IMR-90 (cell line): ENCODE measurements at regions not wholly inside any gene's neighbourhood (a gene's known extent, or its start where the extent isn't known, plus 50 kb on each side); places are given as distances from the start of the nearest gene placed in this dataset.

Experiments used
- ATAC-seq: fragments of 200-7000 bp; cut with Tn5 transposase; 2 replicates; pipeline ENCODE4 v1.9.1; 2020; ENCODE audit warnings: low read depth, mild to moderate bottlenecking, moderate library complexity
- BruUV-seq: library from RNA; stranded (reverse); fragments of 400-500 nt; replicated peaks from 2 replicates; lab custom pipeline; 2021; lab: Mats Ljungman, UMichigan
- CTCF ChIA-PET: fragments of 300-600 bp; formaldehyde crosslinking; extraction: SDS; loops from one replicate; lab custom pipeline; 2021; ENCODE audit warnings: antibody characterized with exemption; lab: Yijun Ruan, JAX
- POLR2A ChIA-PET: fragments of 300-600 bp; sonication (Branson Sonifier 250); formaldehyde crosslinking; loops from one replicate; lab custom pipeline; 2022; ENCODE audit warnings: antibody characterized with exemption; ENCODE audit not compliant: unreplicated experiment; lab: Charles Lee
- DNase-seq: peaks from one replicate; pipeline ENCODE4 v3.0.0; 2013
- H2AFZ ChIP-seq: replicated peaks from 2 replicates; pipeline ENCODE3; 2013; ENCODE audit warnings: low read length, mild to moderate bottlenecking; ENCODE audit not compliant: poor library complexity
- H2AK5ac ChIP-seq: 2 replicates; pipeline ENCODE4 v1.6.1; 2013; ENCODE audit warnings: low read depth, low read length, inconsistent platforms
- H2AK9ac ChIP-seq: replicated peaks from 2 replicates; pipeline ENCODE3; 2013; ENCODE audit warnings: mild to moderate bottlenecking, low read depth, low read length, moderate library complexity; ENCODE audit not compliant: poor library complexity
- H2BK120ac ChIP-seq: 2 replicates; pipeline ENCODE4 v1.6.1; 2013; ENCODE audit warnings: low read depth, low read length, inconsistent platforms
- H2BK15ac ChIP-seq: 3 replicates; pipeline ENCODE4 v1.6.1; 2013; ENCODE audit warnings: low read depth, low read length, inconsistent platforms
- H2BK20ac ChIP-seq: 2 replicates; pipeline ENCODE4 v1.6.1; 2013; ENCODE audit warnings: low read depth, mild to moderate bottlenecking, inconsistent platforms, low read length, moderate library complexity
- H2BK5ac ChIP-seq: 2 replicates; pipeline ENCODE4 v1.6.1; 2013; ENCODE audit warnings: mild to moderate bottlenecking, low read depth, low read length, inconsistent platforms; ENCODE audit not compliant: poor library complexity, severe bottlenecking
- H3K14ac ChIP-seq: replicated peaks from 2 replicates; pipeline ENCODE4 v1.6.1; 2013; ENCODE audit warnings: low read depth, low read length, inconsistent platforms
- H3K18ac ChIP-seq: 2 replicates; pipeline ENCODE4 v1.6.1; 2013; ENCODE audit warnings: low read depth, low read length, control low read depth
- H3K23ac ChIP-seq: 2 replicates; pipeline ENCODE4 v1.6.1; 2013; ENCODE audit warnings: low read depth, low read length, inconsistent platforms
- H3K27ac ChIP-seq: 2 replicates; pipeline ENCODE4 v1.5.1; 2013; ENCODE audit warnings: mild to moderate bottlenecking, control low read depth, low read length; ENCODE audit not compliant: insufficient read depth
- H3K27me3 ChIP-seq: 2 replicates; pipeline ENCODE4 v1.6.1; 2013; ENCODE audit warnings: low read length; ENCODE audit not compliant: control insufficient read depth, insufficient read depth
- H3K36me3 ChIP-seq: 2 replicates; pipeline ENCODE4 v1.6.1; 2013; ENCODE audit warnings: low read length, mixed read lengths; ENCODE audit not compliant: control insufficient read depth, insufficient read depth
- H3K4ac ChIP-seq: 2 replicates; pipeline ENCODE4 v1.6.1; 2013; ENCODE audit warnings: low read depth, low read length, inconsistent platforms
- H3K4me1 ChIP-seq: 2 replicates; pipeline ENCODE4 v1.6.1; 2013; ENCODE audit warnings: low read length, mixed read lengths; ENCODE audit not compliant: control insufficient read depth, insufficient read depth
- H3K4me2 ChIP-seq: 2 replicates; pipeline ENCODE4 v1.6.1; 2013; ENCODE audit warnings: low read depth, mild to moderate bottlenecking, control low read depth, low read length, moderate library complexity
- H3K4me3 ChIP-seq: 2 replicates; pipeline ENCODE4 v1.5.1; 2013; ENCODE audit warnings: low read depth, mild to moderate bottlenecking, control low read depth, low read length, moderate library complexity; ENCODE audit not compliant: insufficient read depth
- H3K56ac ChIP-seq: 2 replicates; pipeline ENCODE4 v1.6.1; 2013; ENCODE audit warnings: low read length, inconsistent platforms; ENCODE audit not compliant: insufficient read depth; ENCODE audit errors: extremely low read depth
- H3K79me1 ChIP-seq, 2 experiments: 2 replicates each; pipeline ENCODE4 v1.6.1; 2013; ENCODE audit warnings: low read length in 2 of 2, inconsistent platforms in 1 of 2, low read depth in 1 of 2
- H3K9ac ChIP-seq: 2 replicates; pipeline ENCODE4 v1.6.1; 2013; ENCODE audit warnings: low read depth, low read length, control low read depth
- H3K9me1 ChIP-seq: 2 replicates; pipeline ENCODE4 v1.6.1; 2013; ENCODE audit warnings: low read length, inconsistent platforms; ENCODE audit not compliant: insufficient read depth
- H3K9me3 ChIP-seq: 2 replicates; pipeline ENCODE4 v1.6.1; 2013; ENCODE audit warnings: low read length; ENCODE audit not compliant: control insufficient read depth, insufficient read depth
- H4K20me1 ChIP-seq: 2 replicates; pipeline ENCODE4 v1.6.1; 2013; ENCODE audit warnings: low read length, inconsistent platforms; ENCODE audit not compliant: insufficient read depth
- H4K5ac ChIP-seq: 2 replicates; pipeline ENCODE4 v1.6.1; 2013; ENCODE audit warnings: mild to moderate bottlenecking, low read depth, low read length, control low read depth
- H4K8ac ChIP-seq, 2 experiments: 2 replicates each; pipeline ENCODE4 v1.6.1; 2013; ENCODE audit warnings: low read depth in 2 of 2, low read length in 2 of 2, control low read depth in 1 of 2, inconsistent platforms in 1 of 2
- H4K91ac ChIP-seq: 2 replicates; pipeline ENCODE4 v1.6.1; 2013; ENCODE audit warnings: low read depth, low read length, inconsistent platforms; ENCODE audit not compliant: insufficient read depth
- BHLHE40 ChIP-seq: fragments of 150-350 bp; IDR thresholded peaks from 2 replicates; pipeline ENCODE4 v1.6.1; 2016; ENCODE audit warnings: mild to moderate bottlenecking, low read depth, low read length
- CEBPB ChIP-seq: IDR thresholded peaks from 2 replicates; pipeline ENCODE4 v1.6.1; 2012; ENCODE audit warnings: low read depth, low read length, improper control_type of control experiment
- CHD1 ChIP-seq: IDR thresholded peaks from 2 replicates; pipeline ENCODE4 v1.6.1; 2012; ENCODE audit warnings: low read depth, low read length, improper control_type of control experiment
- FOS ChIP-seq: fragments of 150-350 bp; IDR thresholded peaks from 2 replicates; pipeline ENCODE4 v1.6.1; 2016; ENCODE audit warnings: low read depth, low read length
- MAZ ChIP-seq: IDR thresholded peaks from 2 replicates; pipeline ENCODE4 v1.6.1; 2012; ENCODE audit warnings: low read depth, mild to moderate bottlenecking, low read length, improper control_type of control experiment, moderate library complexity, borderline replicate concordance
- NFE2L2 ChIP-seq: fragments of 150-350 bp; IDR thresholded peaks from 2 replicates; pipeline ENCODE4 v1.6.1; 2016; ENCODE audit warnings: low read depth, mild to moderate bottlenecking, low read length
- POLR2A ChIP-seq: IDR thresholded peaks from 2 replicates; pipeline ENCODE4 v1.6.1; 2012; ENCODE audit warnings: mild to moderate bottlenecking, low read depth, low read length
- RAD21 ChIP-seq: IDR thresholded peaks from 2 replicates; pipeline ENCODE4 v1.6.1; 2012; ENCODE audit warnings: low read length, improper control_type of control experiment
- SMC3 ChIP-seq: fragments of 150-350 bp; IDR thresholded peaks from 2 replicates; pipeline ENCODE4 v1.6.1; 2016; ENCODE audit warnings: low read depth, mild to moderate bottlenecking, antibody characterized with exemption, low read length, moderate library complexity
- WGBS, 2 experiments: methylation state at CpG; one replicate each; pipeline versions ENCODE4 v1.1.5 to v1.1.7; 2013; ENCODE audit warnings: missing lambda C conversion rate in 2 of 2; ENCODE audit not compliant: insufficient read length in 1 of 2; ENCODE audit errors: extremely low coverage in 2 of 2; 5-methylcytosine and 5-hydroxymethylcytosine counted together
- dilution Hi-C: fragments of 300-500 bp; cut with HindIII; formaldehyde crosslinking; loops from one replicate; pipeline ENCODE4 v1.14.3; 2018; ENCODE audit warnings: low sequenced_read_pairs; ENCODE audit not compliant: unreplicated experiment
- in situ Hi-C: fragments of 300-500 bp; cut with MboI; formaldehyde crosslinking; loops from 3 replicates; pipeline ENCODE4 v1.14.3; 2019; ENCODE audit warnings: low sequenced_read_pairs, inconsistent platforms, mixed read lengths
- intact Hi-C: fragments of 100-400 bp; cut with micrococcal nuclease; formaldehyde crosslinking; loops from 2 replicates; pipeline ENCODE4 v1.10.0; 2022
- TF ChIP-seq, protein P1 (sequence below): fragments of 150-350 bp; IDR thresholded peaks from 2 replicates; pipeline ENCODE4 v1.6.1; 2016; ENCODE audit warnings: low read depth, mild to moderate bottlenecking, low read length, moderate library complexity, borderline replicate concordance
- TF ChIP-seq, protein P2 (sequence below): fragments of 150-350 bp; IDR thresholded peaks from 2 replicates; pipeline ENCODE4 v1.6.1; 2017; ENCODE audit warnings: mild to moderate bottlenecking, antibody characterized with exemption, low read length, low read depth

DNA sequence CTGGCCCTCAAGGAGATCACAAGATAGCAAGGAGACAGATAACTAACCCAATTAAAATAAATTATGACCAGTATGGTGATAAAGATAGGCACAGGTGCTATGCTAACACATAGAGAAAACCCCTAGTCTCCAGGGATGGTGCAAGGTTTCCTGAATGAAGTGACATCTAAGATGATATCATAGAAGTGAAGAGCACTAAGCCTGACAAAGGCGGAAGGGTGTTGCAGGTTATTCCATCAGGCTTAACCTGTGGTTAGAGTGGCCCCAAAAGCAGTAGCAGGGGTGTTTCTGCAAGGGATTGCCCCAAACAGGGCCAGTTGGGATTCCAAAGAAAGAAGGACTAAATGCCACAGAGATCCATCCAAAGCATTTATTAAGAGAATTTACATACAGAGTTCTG, 249.2 kb downstream of the IDS start:
- BruUV-seq, result no TSS peak
- no peaks in the 10 kb centered on the region for H3K79me1 ChIP-seq
- intact Hi-C loops, result no loop called here
- no peak overlapping the region for H3K4ac ChIP-seq
- no peak overlapping the region for H3K23ac ChIP-seq
- TF ChIP-seq RAD21 (no peak), NFE2L2 (no peak), FOS (no peak), CEBPB (no peak), POLR2A (no peak), BHLHE40 (no peak), SMC3 (no peak), CHD1 (no peak), MAZ (no peak)
- TF ChIP-seq, protein P1, sequence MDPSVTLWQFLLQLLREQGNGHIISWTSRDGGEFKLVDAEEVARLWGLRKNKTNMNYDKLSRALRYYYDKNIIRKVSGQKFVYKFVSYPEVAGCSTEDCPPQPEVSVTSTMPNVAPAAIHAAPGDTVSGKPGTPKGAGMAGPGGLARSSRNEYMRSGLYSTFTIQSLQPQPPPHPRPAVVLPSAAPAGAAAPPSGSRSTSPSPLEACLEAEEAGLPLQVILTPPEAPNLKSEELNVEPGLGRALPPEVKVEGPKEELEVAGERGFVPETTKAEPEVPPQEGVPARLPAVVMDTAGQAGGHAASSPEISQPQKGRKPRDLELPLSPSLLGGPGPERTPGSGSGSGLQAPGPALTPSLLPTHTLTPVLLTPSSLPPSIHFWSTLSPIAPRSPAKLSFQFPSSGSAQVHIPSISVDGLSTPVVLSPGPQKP, result no peak
- TF ChIP-seq, protein P2, sequence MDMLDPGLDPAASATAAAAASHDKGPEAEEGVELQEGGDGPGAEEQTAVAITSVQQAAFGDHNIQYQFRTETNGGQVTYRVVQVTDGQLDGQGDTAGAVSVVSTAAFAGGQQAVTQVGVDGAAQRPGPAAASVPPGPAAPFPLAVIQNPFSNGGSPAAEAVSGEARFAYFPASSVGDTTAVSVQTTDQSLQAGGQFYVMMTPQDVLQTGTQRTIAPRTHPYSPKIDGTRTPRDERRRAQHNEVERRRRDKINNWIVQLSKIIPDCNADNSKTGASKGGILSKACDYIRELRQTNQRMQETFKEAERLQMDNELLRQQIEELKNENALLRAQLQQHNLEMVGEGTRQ, result no peak
- H3K4me2 ChIP-seq, result no peak overlapping the region
- H2BK5ac ChIP-seq, result no peak overlapping the region
- no peak overlapping the region for H2AK9ac ChIP-seq
- no peak for DNase-seq
- no peak overlapping the region for H3K4me3 ChIP-seq
- no peak overlapping the region for H2AFZ ChIP-seq
- no peak overlapping the region for H3K14ac ChIP-seq
- H3K36me3 ChIP-seq, result no peaks in the 10 kb centered on the region
- H2BK15ac ChIP-seq, result no peak overlapping the region
- ATAC-seq, result no peak
- H3K56ac ChIP-seq, result no peak overlapping the region
- CTCF ChIA-PET, result no interaction called here
- H4K91ac ChIP-seq, result no peak overlapping the region
- H3K9me1 ChIP-seq, result no peaks in the 10 kb centered on the region
- no peak overlapping the region for H3K18ac ChIP-seq
- POLR2A ChIA-PET, result no interaction called here
- no peak overlapping the region for H2BK120ac ChIP-seq
- H4K20me1 ChIP-seq, result no peaks in the 10 kb centered on the region
- no peak overlapping the region for H2BK20ac ChIP-seq
- H2AK5ac ChIP-seq, result no peak overlapping the region
- in situ Hi-C loops, result no loop called here
- H4K5ac ChIP-seq, result no peak overlapping the region
- no peak overlapping the region for H3K9ac ChIP-seq
- WGBS, 2 experiments, result no CpG with 5 or more reads among the region's 1 CpG
- no peaks in the 10 kb centered on the region for H3K27me3 ChIP-seq
- H3K9me3 ChIP-seq, result no peaks in the 10 kb centered on the region; the same call in 1 of the 2 replicates
- H4K8ac ChIP-seq, result no peak overlapping the region
- no peak overlapping the region for H3K27ac ChIP-seq
- no peaks in the 10 kb centered on the region for H3K4me1 ChIP-seq
- dilution Hi-C loops, result no loop called here
